ENCODE measurements at regions not wholly inside any gene's neighbourhood (a gene's known extent, or its start where the extent isn't known, plus 50 kb on each side); places are given as distances from the start of the nearest gene placed in this dataset.

- H3K79me2 ChIP-seq (ENCODE audit: low read length), result no peaks in the 10 kb centered on the region
- H3K36me3 ChIP-seq (ENCODE audit: low read depth, low read length), result no peaks in the 10 kb centered on the region
- no peak for ATAC-seq
- no peak overlapping the region for H3K4me3 ChIP-seq (ENCODE audit: low read length)
- H3K9me3 ChIP-seq (ENCODE audit: low read length), result no peaks in the 10 kb centered on the region
- H3K4me2 ChIP-seq (ENCODE audit: low read length), result no peak overlapping the region
- no peak overlapping the region for H2AFZ ChIP-seq (ENCODE audit: low read length)
- H3K9ac ChIP-seq (ENCODE audit: low read length), result no peak overlapping the region
- H3K4me1 ChIP-seq (ENCODE audit: insufficient read depth, low read length), result no peaks in the 10 kb centered on the region
- no peaks in the 10 kb centered on the region for H3K9me2 ChIP-seq (replicated peaks; ENCODE audit: low read length)
- no peaks in the 10 kb centered on the region for H3K27me3 ChIP-seq (ENCODE audit: low read length)
- ChIA-PET CTCF (no interaction called here), POLR2A (ENCODE audit: unreplicated experiment) (no interaction called here)
- H3K27ac ChIP-seq (ENCODE audit: low read length), result no peak overlapping the region
- intact Hi-C loops (cut with micrococcal nuclease), result no loop called here
- H3F3A ChIP-seq (ENCODE audit: low read length, unreplicated experiment), result no peaks in the 10 kb centered on the region
- DNase-seq, result no peak
- TF ChIP-seq EZH2phosphoT487 (IDR thresholded peaks at IDR 0.05; ENCODE audit: borderline replicate concordance, low read length) (no peak), EZH2 (IDR thresholded peaks at IDR 0.05; ENCODE audit: low read length, unreplicated experiment) (no peak), CTCF (conservative IDR thresholded peaks at IDR 0.05; ENCODE audit: low read depth, low read length) (no peak)
- H4K20me1 ChIP-seq (ENCODE audit: low read length), result no peaks in the 10 kb centered on the region
- BruUV-seq (replicated peaks), result no TSS peak
These were observed 132.8 kb upstream of the CRY1 start for GRCh38 chr12:107226126-107226525.

GRCh38 chr12:107228076-107228475 is 134.7 kb upstream of the CRY1 start:
- ATAC-seq, result no peak
- H3K79me2 ChIP-seq (ENCODE audit: low read length), result no peaks in the 10 kb centered on the region
- H3K9ac ChIP-seq (ENCODE audit: low read length), result no peak overlapping the region
- CTCF ChIA-PET, result no interaction called here
- no peak for DNase-seq
- intact Hi-C loops (cut with micrococcal nuclease), result no loop called here
- TF ChIP-seq EZH2phosphoT487 (IDR thresholded peaks at IDR 0.05; ENCODE audit: borderline replicate concordance, low read length) (no peak), EZH2 (IDR thresholded peaks at IDR 0.05; ENCODE audit: low read length, unreplicated experiment) (no peak), CTCF (conservative IDR thresholded peaks at IDR 0.05; ENCODE audit: low read depth, low read length) (no peak)
- no peaks in the 10 kb centered on the region for H3F3A ChIP-seq (ENCODE audit: low read length, unreplicated experiment)
- H3K9me2 ChIP-seq (replicated peaks; ENCODE audit: low read length), result no peaks in the 10 kb centered on the region
- no peaks in the 10 kb centered on the region for H4K20me1 ChIP-seq (ENCODE audit: low read length)
- BruUV-seq (replicated peaks), result no TSS peak
- no peaks in the 10 kb centered on the region for H3K36me3 ChIP-seq (ENCODE audit: low read depth, low read length)
- H3K27ac ChIP-seq (ENCODE audit: low read length), result no peak overlapping the region
- POLR2A ChIA-PET (ENCODE audit: unreplicated experiment), result no interaction called here
- no peaks in the 10 kb centered on the region for H3K27me3 ChIP-seq (ENCODE audit: low read length)
- H3K4me3 ChIP-seq (ENCODE audit: low read length), result no peak overlapping the region
- no peak overlapping the region for H2AFZ ChIP-seq (ENCODE audit: low read length)
- H3K9me3 ChIP-seq (ENCODE audit: low read length), result no peaks in the 10 kb centered on the region
- no peaks in the 10 kb centered on the region for H3K4me1 ChIP-seq (ENCODE audit: insufficient read depth, low read length)
- H3K4me2 ChIP-seq (ENCODE audit: low read length), result no peak overlapping the region

- intact Hi-C loops (cut with micrococcal nuclease), result no loop called here
These were observed 136.5 kb upstream of the CRY1 start for GRCh38 chr12:107229827-107230226.

More at GRCh38 chr12:107229827-107230226, 136.5 kb upstream of the CRY1 start:
- H3K4me2 ChIP-seq (ENCODE audit: low read length), result no peak overlapping the region
- DNase-seq, result no peak
- H2AFZ ChIP-seq (ENCODE audit: low read length), result no peak overlapping the region
- no peaks in the 10 kb centered on the region for H3K4me1 ChIP-seq (ENCODE audit: insufficient read depth, low read length)
- no peaks in the 10 kb centered on the region for H4K20me1 ChIP-seq (ENCODE audit: low read length)
- no peaks in the 10 kb centered on the region for H3K36me3 ChIP-seq (ENCODE audit: low read depth, low read length)
- no peaks in the 10 kb centered on the region for H3K79me2 ChIP-seq (ENCODE audit: low read length)
- no peaks in the 10 kb centered on the region for H3K9me2 ChIP-seq (replicated peaks; ENCODE audit: low read length)
- no peak for TF ChIP-seq EZH2 (IDR thresholded peaks at IDR 0.05; ENCODE audit: low read length, unreplicated experiment)
- no peak for TF ChIP-seq CTCF (conservative IDR thresholded peaks at IDR 0.05; ENCODE audit: low read depth, low read length)
- no peak for TF ChIP-seq EZH2phosphoT487 (IDR thresholded peaks at IDR 0.05; ENCODE audit: borderline replicate concordance, low read length)
- H3K27me3 ChIP-seq (ENCODE audit: low read length), result no peaks in the 10 kb centered on the region
- ATAC-seq, result no peak
- H3K9me3 ChIP-seq (ENCODE audit: low read length), result no peaks in the 10 kb centered on the region
- no peak overlapping the region for H3K4me3 ChIP-seq (ENCODE audit: low read length)
- ChIA-PET CTCF (no interaction called here), POLR2A (ENCODE audit: unreplicated experiment) (no interaction called here)
- no peak overlapping the region for H3K27ac ChIP-seq (ENCODE audit: low read length)
- H3F3A ChIP-seq (ENCODE audit: low read length, unreplicated experiment), result no peaks in the 10 kb centered on the region
- H3K9ac ChIP-seq (ENCODE audit: low read length), result no peak overlapping the region
- BruUV-seq (replicated peaks), result no TSS peak

Measured in PC-3 (cell line).